HL-60 (cell line): ENCODE measurements at regions not wholly inside any gene's neighbourhood (a gene's known extent, or its start where the extent isn't known, plus 50 kb on each side); places are given as distances from the start of the nearest gene placed in this dataset.

Experiments
- GABPA ChIP-seq: IDR thresholded peaks from 2 replicates; pipeline ENCODE4 v1.6.1; 2012; ENCODE audit warnings: low read depth
- POLR2AphosphoS5 ChIP-seq: IDR thresholded peaks from 2 replicates; pipeline ENCODE4 v1.6.1; 2012; ENCODE audit warnings: low read depth
- REST ChIP-seq: IDR thresholded peaks from 2 replicates; pipeline ENCODE4 v1.6.1; 2012; ENCODE audit warnings: low read depth; ENCODE audit not compliant: insufficient replicate concordance
- TF ChIP-seq, protein P1 (sequence below): IDR thresholded peaks from one replicate; pipeline ENCODE4 v1.5.1; 2011; ENCODE audit warnings: low read length, control low read depth, inconsistent platforms; ENCODE audit not compliant: insufficient read depth

DNA sequence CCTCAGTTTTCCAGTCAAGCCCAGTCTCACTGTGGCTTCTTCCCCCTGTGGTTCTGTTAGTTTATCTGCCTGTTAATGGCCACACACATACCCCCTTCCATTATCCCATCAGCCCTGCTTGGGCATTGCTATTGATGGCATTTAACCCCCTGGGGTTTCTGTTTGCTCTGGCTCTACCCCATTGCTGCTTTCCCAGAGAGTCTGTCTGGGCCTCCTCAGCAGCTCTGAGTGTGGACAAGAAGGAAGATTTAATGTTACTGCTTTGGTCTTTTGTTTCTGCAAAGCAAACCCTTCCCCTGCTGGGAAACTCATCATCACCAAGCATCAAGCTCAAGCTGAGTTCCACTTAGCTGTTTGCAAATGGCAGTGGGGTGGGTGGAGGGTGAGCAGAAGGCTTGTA is 162.7 kb downstream of the CCT6B start:
- TF ChIP-seq, protein P1, sequence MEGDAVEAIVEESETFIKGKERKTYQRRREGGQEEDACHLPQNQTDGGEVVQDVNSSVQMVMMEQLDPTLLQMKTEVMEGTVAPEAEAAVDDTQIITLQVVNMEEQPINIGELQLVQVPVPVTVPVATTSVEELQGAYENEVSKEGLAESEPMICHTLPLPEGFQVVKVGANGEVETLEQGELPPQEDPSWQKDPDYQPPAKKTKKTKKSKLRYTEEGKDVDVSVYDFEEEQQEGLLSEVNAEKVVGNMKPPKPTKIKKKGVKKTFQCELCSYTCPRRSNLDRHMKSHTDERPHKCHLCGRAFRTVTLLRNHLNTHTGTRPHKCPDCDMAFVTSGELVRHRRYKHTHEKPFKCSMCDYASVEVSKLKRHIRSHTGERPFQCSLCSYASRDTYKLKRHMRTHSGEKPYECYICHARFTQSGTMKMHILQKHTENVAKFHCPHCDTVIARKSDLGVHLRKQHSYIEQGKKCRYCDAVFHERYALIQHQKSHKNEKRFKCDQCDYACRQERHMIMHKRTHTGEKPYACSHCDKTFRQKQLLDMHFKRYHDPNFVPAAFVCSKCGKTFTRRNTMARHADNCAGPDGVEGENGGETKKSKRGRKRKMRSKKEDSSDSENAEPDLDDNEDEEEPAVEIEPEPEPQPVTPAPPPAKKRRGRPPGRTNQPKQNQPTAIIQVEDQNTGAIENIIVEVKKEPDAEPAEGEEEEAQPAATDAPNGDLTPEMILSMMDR, result no peak
- TF ChIP-seq GABPA (no peak), POLR2AphosphoS5 (no peak), REST (no peak)
